ENCODE measurements at regions not wholly inside any gene's neighbourhood (a gene's known extent, or its start where the extent isn't known, plus 50 kb on each side); places are given as distances from the start of the nearest gene placed in this dataset.
"Not testable (repeated sequence)": the region's sequence is repeated elsewhere in the genome, so short reads cannot be mapped to it uniquely, and the experiment has no call there.

DNA sequence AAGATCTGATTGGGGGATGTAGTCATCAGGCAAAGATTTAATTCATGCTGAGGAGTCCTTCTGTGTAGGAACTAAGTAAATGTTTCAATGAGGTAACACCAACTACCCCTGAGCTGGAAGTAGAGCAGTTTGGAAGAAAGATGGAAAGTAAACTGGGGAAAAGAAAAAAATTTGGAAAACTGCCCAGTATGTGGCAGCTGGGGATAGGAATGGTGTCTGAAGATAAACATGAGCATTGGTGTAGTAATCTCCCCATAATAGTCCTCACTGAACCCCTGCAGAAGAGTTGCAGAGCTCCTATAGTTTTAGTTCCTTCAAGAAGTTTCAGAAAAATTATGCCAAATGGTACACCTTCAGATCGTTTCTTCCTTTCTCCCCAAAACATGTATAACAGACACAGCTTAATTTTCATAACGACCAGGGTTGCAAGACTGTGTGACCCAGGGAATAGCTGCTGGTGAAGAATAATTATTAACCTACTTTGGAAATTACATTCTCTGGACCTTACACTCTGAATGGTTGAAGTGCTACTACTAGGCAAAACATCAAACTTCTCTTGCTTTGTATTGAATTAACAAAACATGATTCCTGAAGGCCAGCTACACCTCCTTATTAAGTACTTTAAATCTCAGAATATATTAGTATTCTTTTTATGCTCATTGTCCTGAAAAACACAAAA, 446.4 kb upstream of the NRG3 start:
- DNase-seq (ENCODE audit: low read depth) = no peak
- H3K4me3 ChIP-seq (ENCODE audit: low read depth, low read length) = no peak overlapping the region
- TF ChIP-seq, protein P1, sequence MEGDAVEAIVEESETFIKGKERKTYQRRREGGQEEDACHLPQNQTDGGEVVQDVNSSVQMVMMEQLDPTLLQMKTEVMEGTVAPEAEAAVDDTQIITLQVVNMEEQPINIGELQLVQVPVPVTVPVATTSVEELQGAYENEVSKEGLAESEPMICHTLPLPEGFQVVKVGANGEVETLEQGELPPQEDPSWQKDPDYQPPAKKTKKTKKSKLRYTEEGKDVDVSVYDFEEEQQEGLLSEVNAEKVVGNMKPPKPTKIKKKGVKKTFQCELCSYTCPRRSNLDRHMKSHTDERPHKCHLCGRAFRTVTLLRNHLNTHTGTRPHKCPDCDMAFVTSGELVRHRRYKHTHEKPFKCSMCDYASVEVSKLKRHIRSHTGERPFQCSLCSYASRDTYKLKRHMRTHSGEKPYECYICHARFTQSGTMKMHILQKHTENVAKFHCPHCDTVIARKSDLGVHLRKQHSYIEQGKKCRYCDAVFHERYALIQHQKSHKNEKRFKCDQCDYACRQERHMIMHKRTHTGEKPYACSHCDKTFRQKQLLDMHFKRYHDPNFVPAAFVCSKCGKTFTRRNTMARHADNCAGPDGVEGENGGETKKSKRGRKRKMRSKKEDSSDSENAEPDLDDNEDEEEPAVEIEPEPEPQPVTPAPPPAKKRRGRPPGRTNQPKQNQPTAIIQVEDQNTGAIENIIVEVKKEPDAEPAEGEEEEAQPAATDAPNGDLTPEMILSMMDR (IDR thresholded peaks at IDR 0.05; ENCODE audit: insufficient read depth, low read length) = no peak

DNA sequence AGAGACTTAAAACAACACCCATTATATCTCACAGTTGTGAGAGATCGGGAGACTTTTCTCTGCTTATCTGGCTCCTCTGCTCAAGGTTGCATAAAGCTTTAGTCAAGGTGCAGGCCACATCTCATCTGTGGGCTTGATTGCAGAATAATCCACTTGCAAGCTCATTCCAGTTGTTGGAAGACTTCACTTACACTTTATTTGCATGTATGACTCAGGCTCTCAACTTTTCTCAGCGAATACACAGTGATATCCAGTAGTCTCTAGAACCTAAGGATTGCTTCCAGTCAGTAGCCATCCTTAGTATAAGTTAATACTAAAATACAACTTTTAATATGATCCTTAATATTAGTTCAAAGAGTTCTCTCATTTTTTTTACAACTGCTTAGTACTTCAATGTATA, 435.5 kb upstream of the NRG3 start:
- DNase-seq (ENCODE audit: low read depth) = no peak
- no peak overlapping the region for H3K4me3 ChIP-seq (ENCODE audit: low read depth, low read length)
- TF ChIP-seq, protein P1 (IDR thresholded peaks at IDR 0.05; ENCODE audit: insufficient read depth, low read length) = no peak

DNA sequence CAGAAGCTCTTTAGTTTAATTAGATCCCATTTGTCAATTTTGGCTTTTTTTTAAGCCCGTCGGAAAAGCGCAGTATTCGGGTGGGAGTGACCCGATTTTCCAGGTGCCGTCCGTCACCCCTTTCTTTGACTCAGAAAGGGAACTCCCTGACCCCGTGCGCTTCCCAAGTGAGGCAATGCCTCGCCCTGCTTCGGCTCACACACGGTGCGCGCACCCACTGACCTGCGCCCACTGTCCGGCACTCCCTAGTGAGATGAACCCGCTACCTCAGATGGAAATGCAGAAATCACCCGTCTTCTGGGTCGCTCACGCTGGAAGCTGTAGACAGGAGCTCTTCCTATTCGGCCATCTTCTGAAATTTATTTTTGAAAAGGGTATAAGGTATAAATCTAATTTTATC, 433.4 kb upstream of the NRG3 start:
- DNase-seq (ENCODE audit: low read depth); H3K4me3 ChIP-seq (ENCODE audit: low read depth, low read length): not testable (repeated sequence)

DNA sequence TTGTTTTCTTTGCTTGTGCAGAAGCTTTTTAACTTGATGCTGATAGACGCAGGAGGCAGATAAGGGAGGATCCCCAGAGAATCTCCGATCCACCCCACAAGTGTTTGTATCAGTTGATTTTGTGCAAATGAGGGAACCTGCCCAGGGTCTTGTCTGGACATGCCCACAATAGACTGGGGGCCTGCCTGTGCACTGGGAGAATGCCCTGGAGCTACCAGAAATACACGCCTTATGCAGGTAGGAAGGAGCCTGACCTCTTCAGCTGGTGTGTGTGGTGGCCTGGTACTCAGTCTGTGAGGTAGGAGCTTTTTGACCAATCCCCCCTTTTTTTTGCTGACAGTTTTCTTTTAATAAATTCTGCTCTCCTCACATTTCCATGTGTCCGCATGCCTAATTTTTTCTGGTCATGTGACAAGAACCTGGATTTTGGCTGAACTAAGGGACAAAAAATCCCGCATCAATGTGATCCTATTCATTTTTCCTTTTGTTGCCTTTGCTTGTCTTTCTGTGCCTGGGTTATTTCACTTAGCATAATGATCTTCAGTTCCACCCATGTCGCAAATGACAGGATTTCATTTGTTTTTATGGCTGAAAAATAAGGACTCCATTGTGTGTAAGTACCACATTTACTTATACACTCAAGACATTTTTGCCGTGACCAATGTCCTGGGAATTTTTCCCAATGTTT, 430.6 kb upstream of the NRG3 start:
- H3K4me3 ChIP-seq (ENCODE audit: low read depth, low read length) = no peak overlapping the region
- TF ChIP-seq, protein P1 (IDR thresholded peaks at IDR 0.05; ENCODE audit: insufficient read depth, low read length) = no peak
- DNase-seq (ENCODE audit: low read depth) = no peak

DNA sequence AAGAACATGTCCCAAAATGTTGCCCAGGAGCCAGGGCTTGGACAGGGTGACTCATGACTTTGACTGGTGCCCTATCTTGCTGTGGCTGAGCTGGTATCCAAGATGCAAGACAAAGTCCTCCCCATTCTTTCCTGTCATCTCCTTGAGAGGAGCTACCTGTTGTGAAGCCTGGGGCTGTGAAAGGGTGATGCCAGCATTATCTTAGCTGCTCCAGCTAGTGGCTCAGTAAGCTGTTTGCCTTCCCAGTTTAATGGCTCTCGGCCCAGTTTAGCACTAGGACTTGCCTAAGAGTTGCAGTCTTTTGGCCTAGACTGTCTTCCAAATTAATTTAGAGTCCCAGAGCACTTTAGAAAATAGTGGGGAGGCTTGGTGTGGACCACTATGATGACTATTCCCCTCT, 424.3 kb upstream of the NRG3 start:
- no peak for DNase-seq (ENCODE audit: low read depth)
- TF ChIP-seq, protein P1 (IDR thresholded peaks at IDR 0.05; ENCODE audit: insufficient read depth, low read length) = no peak
- H3K4me3 ChIP-seq (ENCODE audit: low read depth, low read length) = no peak overlapping the region

DNA sequence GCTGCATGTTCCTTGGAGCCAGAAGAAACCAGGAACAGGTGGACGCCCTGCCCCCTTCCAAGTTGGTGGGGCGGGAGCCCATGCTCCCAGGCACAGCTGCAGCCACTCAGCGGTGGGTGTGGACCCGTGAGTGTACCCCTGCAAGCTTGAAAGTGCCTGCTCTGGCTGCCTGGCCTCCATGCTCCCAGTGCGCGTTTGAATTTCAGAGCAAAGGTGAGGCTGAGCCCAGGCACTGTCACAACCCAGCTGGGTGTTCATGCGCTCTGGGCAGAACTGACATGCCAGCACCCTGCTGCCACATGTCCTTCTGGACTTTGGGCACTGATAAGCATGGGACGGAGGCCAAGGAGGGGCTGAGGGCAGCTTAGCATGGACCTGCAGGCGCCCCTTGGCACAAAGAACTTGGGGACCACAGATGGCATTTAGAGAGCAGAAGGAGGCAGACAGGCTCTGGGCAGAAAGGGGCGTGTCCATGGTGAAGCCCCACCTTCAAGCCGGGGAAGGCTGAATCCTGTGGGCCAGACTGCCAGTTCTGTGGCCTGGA, 402.0 kb upstream of the NRG3 start:
- no peak overlapping the region for H3K4me3 ChIP-seq (ENCODE audit: low read depth, low read length)
- TF ChIP-seq, protein P1 (IDR thresholded peaks at IDR 0.05; ENCODE audit: insufficient read depth, low read length) = no peak
- DNase-seq (ENCODE audit: low read depth) = no peak

DNA sequence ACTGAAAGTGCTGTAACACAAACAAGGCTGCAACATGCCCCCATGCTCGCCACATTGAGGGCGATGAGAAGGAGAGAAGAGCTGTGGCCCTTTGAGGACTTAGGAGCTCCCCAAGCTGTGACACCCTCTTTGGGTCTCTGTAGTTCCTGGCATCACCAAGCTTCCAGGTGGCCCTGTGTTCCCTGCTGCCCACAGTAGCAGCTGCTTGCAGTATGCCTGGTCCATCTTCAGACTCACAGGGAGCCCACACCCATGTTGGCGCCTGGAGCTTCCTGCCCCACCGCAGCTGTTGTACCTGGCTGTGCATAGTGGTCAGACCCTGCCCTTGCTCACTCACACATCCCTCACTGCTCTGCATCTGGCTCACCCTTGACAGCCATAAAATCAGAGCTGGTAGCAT, 401.2 kb upstream of the NRG3 start:
- no peak for DNase-seq (ENCODE audit: low read depth)
- H3K4me3 ChIP-seq (ENCODE audit: low read depth, low read length) = no peak overlapping the region
- TF ChIP-seq, protein P1 (IDR thresholded peaks at IDR 0.05; ENCODE audit: insufficient read depth, low read length) = no peak
